ENCODE measurements at regions not wholly inside any gene's neighbourhood (a gene's known extent, or its start where the extent isn't known, plus 50 kb on each side); places are given as distances from the start of the nearest gene placed in this dataset.

GRCh38 chr9:108347463-108348188 lies 508.2 kb downstream of the ACTL7B start:
- Mint-ChIP-seq H3K9me3 (no peaks in the 10 kb centered on the region), H3K4me3 (no peak overlapping the region), H3K4me1 (no peaks in the 10 kb centered on the region), H3K36me3 (ENCODE audit: low read depth) (no peaks in the 10 kb centered on the region), H3K27me3 (ENCODE audit: low read depth, poor library complexity) (peaks cover 4% of the 10 kb centered on the region), H3K27ac (no peak overlapping the region)
- DNase-seq, result no peak
- TF ChIP-seq, protein P1, sequence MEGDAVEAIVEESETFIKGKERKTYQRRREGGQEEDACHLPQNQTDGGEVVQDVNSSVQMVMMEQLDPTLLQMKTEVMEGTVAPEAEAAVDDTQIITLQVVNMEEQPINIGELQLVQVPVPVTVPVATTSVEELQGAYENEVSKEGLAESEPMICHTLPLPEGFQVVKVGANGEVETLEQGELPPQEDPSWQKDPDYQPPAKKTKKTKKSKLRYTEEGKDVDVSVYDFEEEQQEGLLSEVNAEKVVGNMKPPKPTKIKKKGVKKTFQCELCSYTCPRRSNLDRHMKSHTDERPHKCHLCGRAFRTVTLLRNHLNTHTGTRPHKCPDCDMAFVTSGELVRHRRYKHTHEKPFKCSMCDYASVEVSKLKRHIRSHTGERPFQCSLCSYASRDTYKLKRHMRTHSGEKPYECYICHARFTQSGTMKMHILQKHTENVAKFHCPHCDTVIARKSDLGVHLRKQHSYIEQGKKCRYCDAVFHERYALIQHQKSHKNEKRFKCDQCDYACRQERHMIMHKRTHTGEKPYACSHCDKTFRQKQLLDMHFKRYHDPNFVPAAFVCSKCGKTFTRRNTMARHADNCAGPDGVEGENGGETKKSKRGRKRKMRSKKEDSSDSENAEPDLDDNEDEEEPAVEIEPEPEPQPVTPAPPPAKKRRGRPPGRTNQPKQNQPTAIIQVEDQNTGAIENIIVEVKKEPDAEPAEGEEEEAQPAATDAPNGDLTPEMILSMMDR (IDR thresholded peaks at IDR 0.05), result no peak

DNA sequence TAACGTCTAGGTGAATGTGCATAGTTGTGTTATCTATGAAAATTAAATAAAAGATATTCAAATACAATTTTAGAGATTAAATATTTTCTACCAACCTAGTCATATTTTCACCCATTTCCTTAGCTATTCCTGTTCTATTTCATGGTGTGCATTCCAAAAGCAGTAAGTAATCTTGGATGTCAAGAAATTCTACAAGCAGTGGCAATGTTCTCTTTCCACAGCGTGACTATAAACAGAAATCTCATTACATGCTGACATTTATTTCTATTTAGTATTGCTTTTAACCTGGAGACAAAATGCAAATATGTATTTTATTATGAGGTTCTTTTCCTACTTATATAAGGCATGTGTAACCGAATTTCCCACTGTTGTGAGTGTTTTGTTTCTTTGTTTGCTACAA lies 510.0 kb downstream of the ACTL7B start:
- Mint-ChIP-seq H3K27ac (no peak overlapping the region), H3K4me3 (no peak overlapping the region), H3K27me3 (ENCODE audit: low read depth, poor library complexity) (peaks cover 4% of the 10 kb centered on the region), H3K9me3 (no peaks in the 10 kb centered on the region), H3K36me3 (ENCODE audit: low read depth) (no peaks in the 10 kb centered on the region), H3K4me1 (no peaks in the 10 kb centered on the region)
- TF ChIP-seq, protein P1 (IDR thresholded peaks at IDR 0.05), result no peak
- DNase-seq, result no peak

GRCh38 chr9:108339251-108339650 lies 516.5 kb downstream of the ACTL7B start:
- Mint-ChIP-seq H3K4me1 (no peaks in the 10 kb centered on the region), H3K27me3 (ENCODE audit: low read depth, poor library complexity) (peaks cover 9% of the 10 kb centered on the region), H3K9me3 (no peaks in the 10 kb centered on the region), H3K36me3 (ENCODE audit: low read depth) (no peaks in the 10 kb centered on the region), H3K4me3 (no peak overlapping the region), H3K27ac (no peak overlapping the region)
- TF ChIP-seq, protein P1 (IDR thresholded peaks at IDR 0.05), result no peak
- DNase-seq, result no peak

DNA sequence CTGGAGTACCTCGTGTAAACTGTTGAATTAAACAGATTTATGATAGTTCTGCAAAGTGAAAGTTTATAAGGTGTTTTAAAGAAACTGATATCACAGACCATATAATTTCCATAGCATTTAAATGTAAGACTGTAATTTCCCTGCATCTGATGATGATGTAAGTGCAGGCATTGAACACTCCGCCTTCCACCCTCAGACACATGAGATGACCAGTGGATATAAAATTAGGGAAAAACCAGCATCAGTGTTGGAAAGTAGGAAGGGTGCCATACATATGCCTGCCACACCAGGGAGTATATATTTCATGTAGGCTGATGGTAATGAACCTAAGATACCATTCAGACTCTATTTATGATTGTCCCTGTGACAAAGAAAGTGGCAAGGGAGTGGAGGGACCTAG lies 519.2 kb downstream of the ACTL7B start:
- no peak overlapping the region for H3K27ac Mint-ChIP-seq
- peaks cover 12% of the 10 kb centered on the region for H3K27me3 Mint-ChIP-seq (ENCODE audit: low read depth, poor library complexity)
- no peaks in the 10 kb centered on the region for H3K36me3 Mint-ChIP-seq (ENCODE audit: low read depth)
- H3K9me3 Mint-ChIP-seq, result no peaks in the 10 kb centered on the region
- no peak overlapping the region for H3K4me3 Mint-ChIP-seq
- TF ChIP-seq, protein P1 (IDR thresholded peaks at IDR 0.05), result no peak
- H3K4me1 Mint-ChIP-seq, result peaks cover 4% of the 10 kb centered on the region
- no peak for DNase-seq

DNA sequence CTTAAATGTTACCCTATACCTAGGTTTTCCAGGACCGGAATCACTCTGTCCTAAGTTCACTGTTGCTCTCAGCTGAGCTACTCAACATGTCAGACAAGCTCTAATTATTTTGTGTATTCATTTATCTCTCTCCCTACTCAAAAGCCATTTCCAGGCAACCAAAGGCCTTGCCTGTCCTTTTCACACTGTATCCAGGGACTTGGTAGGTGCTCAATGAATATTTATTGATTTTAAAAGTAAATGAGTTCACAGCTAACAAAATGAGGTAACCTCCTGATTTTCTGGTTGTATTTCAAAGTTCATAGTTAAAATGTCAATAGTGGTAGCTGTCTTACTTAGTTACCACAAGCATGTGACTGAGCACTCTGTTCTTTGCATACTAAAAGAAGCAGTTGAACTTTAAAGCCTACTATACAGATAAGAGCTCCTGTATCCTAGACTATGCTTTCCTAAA lies 522.2 kb downstream of the ACTL7B start:
- DNase-seq, result no peak
- Mint-ChIP-seq H3K4me1 (peaks cover 16% of the 10 kb centered on the region), H3K9me3 (peaks cover 10% of the 10 kb centered on the region)

More for the DNA sequence above, 522.2 kb downstream of the ACTL7B start:
- H3K36me3 Mint-ChIP-seq (ENCODE audit: low read depth), result no peaks in the 10 kb centered on the region
- no peak overlapping the region for H3K27ac Mint-ChIP-seq
- no peak overlapping the region for H3K4me3 Mint-ChIP-seq
- TF ChIP-seq, protein P1 (IDR thresholded peaks at IDR 0.05), result no peak
- H3K27me3 Mint-ChIP-seq (ENCODE audit: low read depth, poor library complexity), result peaks cover 7% of the 10 kb centered on the region

All from nephron progenitor cell (in vitro differentiated cells).